ENCODE measurements at regions not wholly inside any gene's neighbourhood (a gene's known extent, or its start where the extent isn't known, plus 50 kb on each side); places are given as distances from the start of the nearest gene placed in this dataset.

DNA sequence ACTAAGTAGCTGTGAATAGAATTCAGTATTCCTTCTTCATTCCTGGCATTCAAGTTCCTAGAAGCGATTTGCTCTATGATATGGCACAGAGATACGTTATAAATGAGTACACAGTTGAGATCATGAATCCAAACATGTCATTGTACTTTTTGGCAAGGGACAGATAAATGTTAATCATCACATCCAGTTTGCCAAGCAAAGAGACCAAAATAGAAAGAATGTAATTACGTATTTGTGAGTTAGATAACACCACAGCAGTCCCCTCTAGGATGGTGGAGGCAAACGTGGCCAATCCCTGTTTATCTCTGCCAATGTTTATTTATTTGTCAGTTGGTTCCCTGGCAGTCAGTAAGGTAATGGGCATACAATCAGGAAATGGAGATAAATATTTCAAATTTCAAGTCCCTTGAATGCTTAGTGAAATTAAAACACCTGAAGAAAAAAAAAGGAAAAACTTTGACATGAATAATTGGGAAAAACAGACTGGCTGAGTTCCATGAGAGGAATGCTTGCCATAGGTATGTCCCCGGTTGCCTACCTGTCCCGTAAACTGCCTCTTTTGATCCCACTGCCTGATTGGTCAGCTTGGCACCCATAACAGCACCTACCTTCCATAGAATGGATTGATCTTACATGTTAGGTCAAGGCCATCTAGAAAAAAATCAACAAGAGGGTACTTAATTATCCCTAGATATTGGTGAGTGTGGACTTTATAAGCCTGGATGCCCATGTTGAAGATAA is 451.1 kb upstream of the NETO1 start:
- H3K4me1 ChIP-seq (ENCODE audit: insufficient read depth): no peaks in the 10 kb centered on the region
- no peaks in the 10 kb centered on the region for H3K79me2 ChIP-seq
- no peak overlapping the region for H3K27ac ChIP-seq
- TF ChIP-seq EZH2 (IDR thresholded peaks at IDR 0.05; ENCODE audit: borderline replicate concordance): no peak
- TF ChIP-seq, protein P1, sequence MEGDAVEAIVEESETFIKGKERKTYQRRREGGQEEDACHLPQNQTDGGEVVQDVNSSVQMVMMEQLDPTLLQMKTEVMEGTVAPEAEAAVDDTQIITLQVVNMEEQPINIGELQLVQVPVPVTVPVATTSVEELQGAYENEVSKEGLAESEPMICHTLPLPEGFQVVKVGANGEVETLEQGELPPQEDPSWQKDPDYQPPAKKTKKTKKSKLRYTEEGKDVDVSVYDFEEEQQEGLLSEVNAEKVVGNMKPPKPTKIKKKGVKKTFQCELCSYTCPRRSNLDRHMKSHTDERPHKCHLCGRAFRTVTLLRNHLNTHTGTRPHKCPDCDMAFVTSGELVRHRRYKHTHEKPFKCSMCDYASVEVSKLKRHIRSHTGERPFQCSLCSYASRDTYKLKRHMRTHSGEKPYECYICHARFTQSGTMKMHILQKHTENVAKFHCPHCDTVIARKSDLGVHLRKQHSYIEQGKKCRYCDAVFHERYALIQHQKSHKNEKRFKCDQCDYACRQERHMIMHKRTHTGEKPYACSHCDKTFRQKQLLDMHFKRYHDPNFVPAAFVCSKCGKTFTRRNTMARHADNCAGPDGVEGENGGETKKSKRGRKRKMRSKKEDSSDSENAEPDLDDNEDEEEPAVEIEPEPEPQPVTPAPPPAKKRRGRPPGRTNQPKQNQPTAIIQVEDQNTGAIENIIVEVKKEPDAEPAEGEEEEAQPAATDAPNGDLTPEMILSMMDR (IDR thresholded peaks at IDR 0.05; ENCODE audit: poor library complexity): no peak
- TF ChIP-seq EZH2phosphoT487 (IDR thresholded peaks at IDR 0.05; ENCODE audit: low read depth, severe bottlenecking, unreplicated experiment): no peak
- no peaks in the 10 kb centered on the region for H3K27me3 ChIP-seq
- DNase-seq (ENCODE audit: low spot score): no peak
- no peak overlapping the region for H2AFZ ChIP-seq
- no peak overlapping the region for H3K4me2 ChIP-seq
- H3K9me2 ChIP-seq (replicated peaks; ENCODE audit: insufficient read depth): no peaks in the 10 kb centered on the region
- H3K9me3 ChIP-seq (ENCODE audit: low read depth): no peaks in the 10 kb centered on the region
- WGBS (ENCODE audit: low lambda C conversion rate, missing lambda C conversion rate): 56% methylated on average over 6 of the region's 6 CpGs
- H3K4me3 ChIP-seq: no peak overlapping the region
- no peaks in the 10 kb centered on the region for H4K20me1 ChIP-seq (ENCODE audit: insufficient read depth, poor library complexity, severe bottlenecking)
- H3K36me3 ChIP-seq (replicated peaks; ENCODE audit: insufficient read depth, low read depth): no peaks in the 10 kb centered on the region

DNA sequence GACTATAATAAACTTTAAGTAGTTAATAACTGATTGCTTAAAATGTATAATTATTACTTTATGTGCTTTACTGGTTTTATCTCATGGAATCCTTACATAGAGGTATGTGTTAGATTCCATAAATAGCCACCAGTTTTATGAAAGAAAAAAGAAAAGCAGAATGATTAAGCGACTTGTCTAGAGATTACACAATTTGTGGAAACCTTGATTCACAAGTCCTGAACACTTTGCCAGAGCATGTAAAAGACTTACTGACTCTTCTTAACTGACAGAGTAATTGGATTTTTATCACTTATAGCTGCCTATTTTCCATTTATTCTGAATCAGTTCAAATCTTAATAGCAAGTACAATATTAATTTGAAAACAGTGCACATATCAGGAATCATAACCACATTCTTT is 448.7 kb upstream of the NETO1 start:
- Histone ChIP-seq H3K9me3 (ENCODE audit: low read depth) (no peaks in the 10 kb centered on the region), H3K36me3 (replicated peaks; ENCODE audit: insufficient read depth, low read depth) (no peaks in the 10 kb centered on the region), H3K4me1 (ENCODE audit: insufficient read depth) (no peaks in the 10 kb centered on the region), H3K9me2 (replicated peaks; ENCODE audit: insufficient read depth) (no peaks in the 10 kb centered on the region), H3K4me2 (no peak overlapping the region), H4K20me1 (ENCODE audit: insufficient read depth, poor library complexity, severe bottlenecking) (no peaks in the 10 kb centered on the region), H3K4me3 (no peak overlapping the region), H3K79me2 (no peaks in the 10 kb centered on the region), H3K27ac (no peak overlapping the region), H2AFZ (no peak overlapping the region), H3K27me3 (no peaks in the 10 kb centered on the region)
- no peak for DNase-seq (ENCODE audit: low spot score)
- WGBS (ENCODE audit: low lambda C conversion rate, missing lambda C conversion rate): 83% methylated on average over 1 of the region's 1 CpG
- no peak for TF ChIP-seq EZH2phosphoT487 (IDR thresholded peaks at IDR 0.05; ENCODE audit: low read depth, severe bottlenecking, unreplicated experiment)

DNA sequence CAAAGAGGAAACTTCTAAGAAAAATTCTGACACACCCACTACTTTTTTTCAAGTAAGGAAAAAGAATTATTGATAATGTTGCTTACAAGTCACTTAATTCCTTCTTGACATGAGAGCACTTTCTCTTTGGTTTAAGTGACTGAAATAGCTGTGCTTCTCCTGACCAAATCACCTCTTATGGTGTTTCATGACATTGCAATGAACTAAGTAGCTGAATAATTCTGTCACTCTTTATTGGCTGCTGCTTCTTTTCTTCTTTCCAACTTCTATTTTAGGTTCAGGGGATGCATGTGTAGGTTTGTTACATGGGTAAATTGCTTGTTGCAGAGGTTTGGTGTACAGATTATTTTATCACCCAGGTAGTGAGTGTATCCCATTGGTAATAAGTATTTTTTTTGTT is 447.6 kb upstream of the NETO1 start:
- Histone ChIP-seq H3K79me2 (no peaks in the 10 kb centered on the region), H3K9me2 (replicated peaks; ENCODE audit: insufficient read depth) (no peaks in the 10 kb centered on the region), H3K36me3 (replicated peaks; ENCODE audit: insufficient read depth, low read depth) (no peaks in the 10 kb centered on the region), H3K4me1 (ENCODE audit: insufficient read depth) (no peaks in the 10 kb centered on the region), H3K27me3 (no peaks in the 10 kb centered on the region), H3K9me3 (ENCODE audit: low read depth) (no peaks in the 10 kb centered on the region), H4K20me1 (ENCODE audit: insufficient read depth, poor library complexity, severe bottlenecking) (no peaks in the 10 kb centered on the region), H3K4me2 (no peak overlapping the region), H3K4me3 (no peak overlapping the region), H3K27ac (no peak overlapping the region), H2AFZ (no peak overlapping the region)
- TF ChIP-seq EZH2phosphoT487 (IDR thresholded peaks at IDR 0.05; ENCODE audit: low read depth, severe bottlenecking, unreplicated experiment) (no peak), EZH2 (IDR thresholded peaks at IDR 0.05; ENCODE audit: borderline replicate concordance) (no peak)
- TF ChIP-seq, protein P1 (IDR thresholded peaks at IDR 0.05; ENCODE audit: poor library complexity): no peak
- no peak for DNase-seq (ENCODE audit: low spot score)

DNA sequence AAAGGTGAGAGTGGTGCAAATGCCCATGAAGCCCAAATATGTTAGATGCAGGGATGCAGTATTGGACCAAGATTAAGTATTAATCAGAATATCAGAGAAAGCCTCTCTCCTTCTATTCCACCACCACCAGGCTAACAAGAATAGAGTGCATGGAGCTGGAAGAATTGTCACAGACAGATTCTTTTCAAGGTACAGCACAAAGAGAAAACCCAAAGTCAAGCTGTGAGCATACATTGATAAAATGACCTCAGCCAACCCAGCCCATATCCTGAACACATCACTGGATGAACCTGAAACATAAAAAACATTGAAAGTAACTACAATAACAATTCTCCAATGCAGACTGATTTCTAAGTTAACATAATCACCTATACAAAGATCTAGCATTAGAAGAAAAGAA is 445.7 kb upstream of the NETO1 start:
- no peak for DNase-seq (ENCODE audit: low spot score)
- Histone ChIP-seq H3K79me2 (no peaks in the 10 kb centered on the region), H3K4me1 (ENCODE audit: insufficient read depth) (no peaks in the 10 kb centered on the region), H3K9me2 (replicated peaks; ENCODE audit: insufficient read depth) (no peaks in the 10 kb centered on the region), H3K36me3 (replicated peaks; ENCODE audit: insufficient read depth, low read depth) (no peaks in the 10 kb centered on the region), H2AFZ (no peak overlapping the region), H3K4me3 (no peak overlapping the region), H3K27me3 (no peaks in the 10 kb centered on the region), H3K27ac (no peak overlapping the region), H4K20me1 (ENCODE audit: insufficient read depth, poor library complexity, severe bottlenecking) (no peaks in the 10 kb centered on the region), H3K4me2 (no peak overlapping the region), H3K9me3 (ENCODE audit: low read depth) (no peaks in the 10 kb centered on the region)
- TF ChIP-seq EZH2 (IDR thresholded peaks at IDR 0.05; ENCODE audit: borderline replicate concordance) (no peak), EZH2phosphoT487 (IDR thresholded peaks at IDR 0.05; ENCODE audit: low read depth, severe bottlenecking, unreplicated experiment) (no peak)
- TF ChIP-seq, protein P1 (IDR thresholded peaks at IDR 0.05; ENCODE audit: poor library complexity): no peak

Measured in hepatocyte (in vitro differentiated cells).